Testis (tissue), 2 donors: ENCODE measurements at regions not wholly inside any gene's neighbourhood (a gene's known extent, or its start where the extent isn't known, plus 50 kb on each side); places are given as distances from the start of the nearest gene placed in this dataset.

Experiments used
- POLR2A ChIP-seq: fragments of 450-650 bp; IDR thresholded peaks from one replicate; pipeline ENCODE4 v1.6.1; 2017; ENCODE audit warnings: antibody characterized with exemption, mild to moderate bottlenecking, moderate library complexity
- TF ChIP-seq, protein P1 (sequence below), 3 experiments: fragments of 450-650 bp in 2 of 3; fragments of 200-600 bp in 1 of 3; sonication (generic) in 1 of 3; IDR thresholded peaks; one replicate each; pipeline ENCODE4 v1.5.1; 2016 to 2019; ENCODE audit warnings: antibody characterized with exemption in 3 of 3, mild to moderate bottlenecking in 2 of 3, moderate library complexity in 1 of 3

GRCh38 chr18:29041976-29042375 is 865.0 kb upstream of the CDH2 start:
- no peak for TF ChIP-seq POLR2A
- TF ChIP-seq, protein P1, sequence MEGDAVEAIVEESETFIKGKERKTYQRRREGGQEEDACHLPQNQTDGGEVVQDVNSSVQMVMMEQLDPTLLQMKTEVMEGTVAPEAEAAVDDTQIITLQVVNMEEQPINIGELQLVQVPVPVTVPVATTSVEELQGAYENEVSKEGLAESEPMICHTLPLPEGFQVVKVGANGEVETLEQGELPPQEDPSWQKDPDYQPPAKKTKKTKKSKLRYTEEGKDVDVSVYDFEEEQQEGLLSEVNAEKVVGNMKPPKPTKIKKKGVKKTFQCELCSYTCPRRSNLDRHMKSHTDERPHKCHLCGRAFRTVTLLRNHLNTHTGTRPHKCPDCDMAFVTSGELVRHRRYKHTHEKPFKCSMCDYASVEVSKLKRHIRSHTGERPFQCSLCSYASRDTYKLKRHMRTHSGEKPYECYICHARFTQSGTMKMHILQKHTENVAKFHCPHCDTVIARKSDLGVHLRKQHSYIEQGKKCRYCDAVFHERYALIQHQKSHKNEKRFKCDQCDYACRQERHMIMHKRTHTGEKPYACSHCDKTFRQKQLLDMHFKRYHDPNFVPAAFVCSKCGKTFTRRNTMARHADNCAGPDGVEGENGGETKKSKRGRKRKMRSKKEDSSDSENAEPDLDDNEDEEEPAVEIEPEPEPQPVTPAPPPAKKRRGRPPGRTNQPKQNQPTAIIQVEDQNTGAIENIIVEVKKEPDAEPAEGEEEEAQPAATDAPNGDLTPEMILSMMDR (IDR thresholded peaks at IDR 0.05): no peak
